Fibroblast of villous mesenchyme (primary cell): ENCODE measurements at regions not wholly inside any gene's neighbourhood (a gene's known extent, or its start where the extent isn't known, plus 50 kb on each side); places are given as distances from the start of the nearest gene placed in this dataset.

ENCODE experiments used
- DNase-seq: peaks from one replicate; pipeline ENCODE4 v3.0.0-alpha.2; 2010; ENCODE audit warnings: low read depth
- H3K4me3 ChIP-seq: 2 replicates; pipeline ENCODE4 v1.5.1; 2011; ENCODE audit warnings: low read depth, mild to moderate bottlenecking, low read length
- TF ChIP-seq, protein P1 (sequence below): IDR thresholded peaks from 2 replicates; pipeline ENCODE4 v1.5.1; 2012; ENCODE audit warnings: low read depth, mild to moderate bottlenecking, low read length; ENCODE audit not compliant: insufficient read depth

DNA sequence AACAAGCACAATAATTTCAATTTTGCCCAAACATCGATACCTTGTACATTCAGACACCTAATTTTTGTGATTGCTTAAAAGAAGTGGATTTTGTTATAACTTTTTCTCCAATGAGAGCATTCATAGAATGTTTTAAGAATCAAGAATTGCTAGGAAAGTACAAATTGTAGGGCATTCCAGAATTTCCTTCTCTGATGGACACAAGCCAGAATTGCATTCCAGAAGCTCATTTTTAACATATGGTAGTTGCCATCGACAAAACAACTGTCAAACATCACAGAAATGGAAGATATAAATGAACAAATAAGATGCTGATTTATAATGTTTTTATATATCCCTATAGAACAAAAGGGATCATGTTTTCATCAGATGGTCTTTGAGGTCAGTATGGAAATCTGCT is 258.4 kb upstream of the NPVF start:
- no peak for DNase-seq
- TF ChIP-seq, protein P1, sequence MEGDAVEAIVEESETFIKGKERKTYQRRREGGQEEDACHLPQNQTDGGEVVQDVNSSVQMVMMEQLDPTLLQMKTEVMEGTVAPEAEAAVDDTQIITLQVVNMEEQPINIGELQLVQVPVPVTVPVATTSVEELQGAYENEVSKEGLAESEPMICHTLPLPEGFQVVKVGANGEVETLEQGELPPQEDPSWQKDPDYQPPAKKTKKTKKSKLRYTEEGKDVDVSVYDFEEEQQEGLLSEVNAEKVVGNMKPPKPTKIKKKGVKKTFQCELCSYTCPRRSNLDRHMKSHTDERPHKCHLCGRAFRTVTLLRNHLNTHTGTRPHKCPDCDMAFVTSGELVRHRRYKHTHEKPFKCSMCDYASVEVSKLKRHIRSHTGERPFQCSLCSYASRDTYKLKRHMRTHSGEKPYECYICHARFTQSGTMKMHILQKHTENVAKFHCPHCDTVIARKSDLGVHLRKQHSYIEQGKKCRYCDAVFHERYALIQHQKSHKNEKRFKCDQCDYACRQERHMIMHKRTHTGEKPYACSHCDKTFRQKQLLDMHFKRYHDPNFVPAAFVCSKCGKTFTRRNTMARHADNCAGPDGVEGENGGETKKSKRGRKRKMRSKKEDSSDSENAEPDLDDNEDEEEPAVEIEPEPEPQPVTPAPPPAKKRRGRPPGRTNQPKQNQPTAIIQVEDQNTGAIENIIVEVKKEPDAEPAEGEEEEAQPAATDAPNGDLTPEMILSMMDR = no peak
- H3K4me3 ChIP-seq = no peak overlapping the region

DNA sequence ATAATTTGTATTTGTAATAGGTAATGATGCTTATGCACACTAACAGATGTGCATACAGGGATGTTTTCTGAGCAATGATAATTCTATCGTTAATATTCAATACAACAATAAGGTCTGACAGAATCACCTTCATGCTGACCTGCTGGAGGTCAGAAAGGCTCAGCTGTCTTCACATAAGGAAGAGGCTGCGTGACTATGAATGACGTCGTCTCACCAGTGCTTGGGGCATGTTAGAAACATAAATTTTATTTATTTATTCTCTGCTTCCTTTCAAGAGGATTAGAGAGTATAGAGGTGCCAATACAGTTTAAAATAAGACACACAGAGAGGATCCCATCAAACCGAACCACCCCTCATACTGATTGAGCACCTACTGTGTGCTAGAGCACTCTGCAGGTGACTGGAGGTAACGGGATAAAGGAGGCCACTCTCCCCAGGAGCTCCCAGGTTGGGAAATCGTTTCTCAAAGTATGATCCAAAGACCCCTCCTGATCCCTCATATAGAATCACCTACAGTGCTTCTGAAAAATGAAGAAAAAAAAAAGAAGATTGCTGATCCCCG is 265.6 kb upstream of the NPVF start:
- TF ChIP-seq, protein P1 = no peak
- DNase-seq = no peak

DNA sequence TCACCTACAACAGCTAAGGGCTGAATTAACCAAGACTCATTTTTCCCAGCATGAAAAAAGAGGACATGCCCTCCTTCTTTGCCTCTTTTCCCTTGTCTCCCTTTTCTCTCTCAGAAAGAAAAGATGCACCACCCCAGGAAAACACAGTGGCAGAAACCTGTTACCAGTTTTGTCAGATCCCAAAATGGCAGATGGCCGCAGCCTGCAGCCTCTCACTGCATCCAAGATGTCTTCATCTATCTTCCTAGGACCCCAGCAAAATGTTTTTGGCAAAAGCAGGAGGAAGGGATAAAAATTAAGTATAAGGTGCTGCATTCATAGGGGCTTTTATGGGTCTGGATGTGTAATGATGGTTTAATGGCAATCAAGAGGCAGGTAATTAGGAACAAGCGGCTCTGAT is 266.6 kb upstream of the NPVF start:
- TF ChIP-seq, protein P1 = no peak
- H3K4me3 ChIP-seq = no peak overlapping the region
- DNase-seq = no peak

More for the DNA sequence above, 265.6 kb upstream of the NPVF start:
- no peak overlapping the region for H3K4me3 ChIP-seq

DNA sequence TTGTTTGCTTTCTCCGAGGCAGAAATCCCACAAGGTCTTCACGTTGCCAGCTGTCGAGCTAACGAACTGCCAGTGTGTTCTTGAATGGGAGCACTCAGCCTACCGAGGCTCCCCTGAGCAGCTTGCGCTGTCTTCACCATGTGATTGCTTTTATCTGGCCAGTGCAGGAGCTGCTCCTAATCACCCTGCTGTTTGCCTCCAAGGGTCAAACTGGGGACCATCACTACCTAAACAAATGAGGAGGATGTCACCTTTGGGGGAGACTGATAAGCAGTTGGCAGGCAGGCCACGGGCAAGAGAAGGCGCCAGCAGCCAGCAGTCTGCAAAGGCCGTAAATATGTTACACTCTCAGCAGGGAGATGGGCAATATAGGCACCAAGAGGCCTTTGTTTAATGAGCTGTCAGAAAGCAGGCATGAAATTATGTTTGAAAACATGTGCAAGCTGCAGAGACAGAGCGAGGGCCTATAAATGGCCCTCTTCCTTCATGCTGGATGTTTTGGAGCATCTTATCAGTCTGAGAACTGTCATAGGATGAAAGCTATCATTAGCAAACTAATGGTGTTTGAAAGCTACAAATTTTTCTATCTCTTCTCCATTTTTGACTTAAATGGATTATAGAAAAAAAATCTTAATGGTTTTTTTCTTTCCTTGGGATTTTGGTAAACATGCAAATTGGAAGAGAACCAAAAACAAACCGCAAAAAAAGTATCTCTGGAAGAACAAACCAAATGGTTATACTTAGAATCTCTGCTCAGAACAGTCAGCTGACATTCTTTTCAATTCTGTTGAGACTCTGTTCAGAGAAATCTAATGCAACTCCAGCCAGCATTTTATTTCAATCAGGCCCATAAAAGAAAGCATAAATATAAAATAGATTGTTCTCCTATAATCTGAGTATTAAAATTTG is 267.3 kb upstream of the NPVF start:
- DNase-seq = no peak
- H3K4me3 ChIP-seq = no peak overlapping the region
- TF ChIP-seq, protein P1 = no peak

DNA sequence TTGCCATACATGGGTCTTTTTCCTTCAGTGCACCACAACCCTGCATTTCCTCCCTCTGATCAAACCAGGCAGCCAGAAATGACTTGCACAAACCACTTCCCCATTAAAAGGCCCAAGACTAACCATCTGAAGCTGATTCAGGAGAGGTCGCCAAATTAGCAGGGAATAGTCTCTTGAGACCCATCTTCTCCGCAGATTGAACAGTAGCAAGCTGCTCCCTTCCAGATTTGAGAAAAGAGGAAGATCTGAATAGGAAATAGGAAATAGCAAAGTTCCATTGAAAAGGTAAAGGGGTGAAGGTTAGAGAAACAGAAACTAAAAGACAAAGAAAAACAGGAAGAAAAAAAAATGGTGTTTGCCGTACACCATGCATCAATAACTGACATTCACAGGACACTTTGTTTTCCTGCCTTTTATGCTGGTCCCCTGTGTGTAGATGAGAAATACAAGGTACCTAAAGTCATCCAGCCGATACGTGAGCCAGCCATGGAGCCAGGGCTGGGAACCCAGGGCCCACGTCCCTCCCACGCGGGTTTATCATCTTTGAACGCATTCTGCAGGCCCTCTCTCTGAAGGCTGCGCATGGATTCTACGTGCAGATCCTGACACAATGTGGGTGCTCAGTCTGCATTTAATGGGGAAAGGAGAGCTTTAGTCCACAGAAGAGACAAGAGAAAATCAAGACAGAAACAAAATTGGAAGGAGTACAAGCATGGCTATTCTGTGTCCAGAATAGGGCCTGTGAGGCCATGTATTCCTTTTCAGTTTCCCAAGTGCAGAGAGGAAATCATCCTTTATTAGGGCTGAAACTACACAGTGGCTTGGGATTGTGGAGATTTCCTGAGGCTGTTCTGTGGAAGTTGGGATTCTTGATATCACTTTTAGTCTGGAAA is 268.4 kb upstream of the NPVF start:
- TF ChIP-seq, protein P1 = no peak
- no peak overlapping the region for H3K4me3 ChIP-seq
- DNase-seq = no peak

DNA sequence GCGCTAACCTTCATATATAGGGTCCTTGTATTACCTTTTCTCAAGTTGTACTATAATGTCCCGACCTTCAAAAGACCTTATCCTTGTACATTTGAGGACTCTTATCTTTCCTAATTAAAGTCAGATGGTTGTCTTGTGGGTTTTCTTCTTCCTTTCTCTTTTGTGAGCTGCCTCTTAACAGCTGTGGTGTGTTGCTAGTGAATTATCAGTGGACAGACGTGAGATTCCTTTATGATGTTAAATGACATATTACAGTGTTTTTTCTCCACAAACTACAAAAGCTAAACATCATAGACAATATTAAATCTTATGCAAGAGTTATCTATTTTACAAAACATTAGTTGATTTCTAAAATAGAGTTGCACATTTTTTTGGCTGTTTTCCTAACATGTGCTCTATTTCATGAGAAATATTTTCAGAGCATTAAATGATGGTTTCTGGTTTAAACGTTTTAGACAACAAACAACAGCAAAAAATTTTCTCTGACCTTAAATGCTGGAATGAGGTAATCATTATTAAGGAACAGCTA is 272.2 kb upstream of the NPVF start:
- no peak for DNase-seq
- no peak overlapping the region for H3K4me3 ChIP-seq
- TF ChIP-seq, protein P1 = no peak
